GM12873 (cell line): ENCODE measurements at regions not wholly inside any gene's neighbourhood (a gene's known extent, or its start where the extent isn't known, plus 50 kb on each side); places are given as distances from the start of the nearest gene placed in this dataset.

Experiments
- CTCF ChIP-seq: IDR thresholded peaks from 2 replicates; pipeline ENCODE4 v1.5.1; 2012; ENCODE audit warnings: low read depth, mild to moderate bottlenecking, moderate library complexity, low read length, control low read depth; ENCODE audit not compliant: insufficient read depth; ENCODE audit errors: missing control alignments

- TF ChIP-seq CTCF, result no peak
Measured at GRCh38 chr7:54933643-54934042, 85.2 kb upstream of the EGFR start.

- TF ChIP-seq CTCF, result no peak
Measured at GRCh38 chr7:54940748-54941147, 78.1 kb upstream of the EGFR start.

GRCh38 chr7:54944179-54944578, 74.6 kb upstream of the EGFR start:
- no peak for TF ChIP-seq CTCF

GRCh38 chr7:54946271-54946670, 72.5 kb upstream of the EGFR start:
- no peak for TF ChIP-seq CTCF

- no peak for TF ChIP-seq CTCF
Measured at GRCh38 chr7:54946764-54947163, 72.1 kb upstream of the EGFR start.

- TF ChIP-seq CTCF, result no peak
Measured at GRCh38 chr7:54947266-54947665, 71.6 kb upstream of the EGFR start.

GRCh38 chr7:54955296-54955695, 63.5 kb upstream of the EGFR start:
- TF ChIP-seq CTCF, result no peak
